IPS DF 4.7 (cell line): ENCODE measurements at regions not wholly inside any gene's neighbourhood (a gene's known extent, or its start where the extent isn't known, plus 50 kb on each side); places are given as distances from the start of the nearest gene placed in this dataset.

Experiments used
- DNase-seq: peaks from one replicate; pipeline ENCODE4 v3.0.0-alpha.2; 2013; ENCODE audit warnings: low spot score; ENCODE audit errors: extremely low read depth

DNA sequence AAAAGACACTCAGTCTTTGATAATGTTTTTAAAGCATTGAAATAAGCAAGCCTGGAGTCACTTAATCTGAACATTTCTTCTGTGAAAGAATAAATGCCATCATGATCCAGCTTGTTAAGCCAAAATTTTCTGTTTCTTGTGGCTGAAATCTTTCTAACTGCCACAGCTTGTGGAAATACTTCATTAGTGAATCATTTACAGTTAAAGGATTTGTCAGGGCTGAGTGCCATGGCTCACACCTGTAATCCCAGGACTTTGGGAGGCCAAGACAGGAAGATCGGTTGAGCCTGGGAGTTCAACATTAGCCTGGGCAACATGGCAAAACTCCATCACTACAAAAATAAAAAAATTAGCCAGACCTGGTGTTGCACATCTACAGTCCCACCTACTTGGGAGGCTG is 93.3 kb upstream of the PDE5A start:
- no peak for DNase-seq

DNA sequence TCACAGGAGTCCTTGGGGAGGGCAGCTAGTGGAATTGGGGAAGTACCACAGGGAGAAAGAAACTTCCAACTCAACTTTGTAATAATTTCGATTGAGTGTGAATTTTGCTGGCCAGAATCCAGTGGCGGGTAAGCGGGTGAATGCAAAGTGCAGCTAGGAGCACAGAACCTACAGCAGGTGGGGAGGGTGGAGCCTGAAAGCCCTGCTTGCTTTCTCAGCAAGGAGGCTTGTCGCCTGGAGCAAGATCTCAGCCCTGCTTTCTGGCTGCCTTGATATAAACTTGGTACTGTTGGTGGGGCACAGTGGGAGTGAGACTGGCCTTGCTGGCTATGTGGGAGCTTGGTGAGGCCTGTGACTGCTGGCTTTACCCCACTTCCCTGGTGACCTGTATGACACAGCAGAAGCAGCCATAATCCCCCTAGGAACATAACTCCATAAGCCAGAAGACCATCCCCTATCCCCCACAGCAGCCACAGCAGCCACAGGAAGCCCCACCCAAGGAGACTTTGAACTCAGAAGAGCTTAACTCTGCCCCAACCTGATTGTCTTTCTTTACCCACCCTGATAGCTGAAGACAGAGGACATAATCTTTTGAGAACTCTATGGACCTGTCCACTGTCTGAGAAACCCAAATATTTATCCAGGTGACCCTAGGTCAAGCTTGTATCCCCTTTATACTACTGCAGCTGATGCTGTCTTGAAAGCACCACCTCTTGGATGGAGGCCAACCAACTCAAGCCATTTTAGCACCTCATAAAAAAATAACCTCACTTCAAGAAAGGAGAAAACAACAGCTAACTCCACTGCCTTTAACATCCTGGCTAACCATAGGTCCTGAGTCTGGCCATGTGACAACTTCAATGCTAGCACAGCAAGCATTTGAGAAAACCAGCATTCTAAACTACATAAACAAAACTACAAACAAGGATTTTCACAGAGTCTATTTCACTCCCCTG is 87.2 kb upstream of the PDE5A start:
- no peak for DNase-seq

DNA sequence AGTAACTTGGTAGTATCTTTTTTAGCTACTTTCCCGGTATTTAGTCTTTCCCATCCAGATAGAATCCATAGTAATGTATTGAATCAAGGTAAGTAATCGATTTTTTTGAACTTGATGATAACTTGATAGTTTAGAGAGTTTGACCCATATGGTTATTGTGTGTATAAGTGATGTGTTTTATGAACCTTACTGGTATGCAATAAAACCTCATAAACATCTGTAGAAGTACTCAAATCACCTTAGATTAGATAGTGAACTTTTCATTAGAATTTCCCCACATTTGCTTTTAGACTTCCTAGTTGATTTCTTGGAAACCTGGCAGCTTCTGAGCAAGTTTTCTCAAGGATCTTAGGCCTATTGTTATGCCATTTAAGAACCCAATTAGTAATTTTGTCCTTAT is 80.8 kb upstream of the PDE5A start:
- DNase-seq, result no peak

DNA sequence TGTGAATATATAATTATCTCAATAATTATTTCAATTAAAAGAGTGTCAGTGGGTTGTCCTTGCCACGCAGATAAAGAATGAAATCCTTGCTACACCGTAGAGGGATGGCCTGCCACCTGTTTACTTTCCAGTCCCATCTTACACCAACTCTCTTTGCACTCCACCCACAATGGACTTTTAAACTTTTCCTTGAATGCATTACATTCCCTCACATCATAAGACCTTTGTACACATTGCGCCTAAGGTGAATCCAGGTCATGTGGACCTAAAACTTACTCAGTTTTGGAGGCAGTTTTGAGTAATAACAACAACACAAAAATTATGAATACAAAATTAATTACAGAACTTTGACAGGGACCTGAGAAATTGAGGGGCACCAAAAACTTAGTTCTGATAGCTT is 78.7 kb upstream of the PDE5A start:
- DNase-seq, result no peak

DNA sequence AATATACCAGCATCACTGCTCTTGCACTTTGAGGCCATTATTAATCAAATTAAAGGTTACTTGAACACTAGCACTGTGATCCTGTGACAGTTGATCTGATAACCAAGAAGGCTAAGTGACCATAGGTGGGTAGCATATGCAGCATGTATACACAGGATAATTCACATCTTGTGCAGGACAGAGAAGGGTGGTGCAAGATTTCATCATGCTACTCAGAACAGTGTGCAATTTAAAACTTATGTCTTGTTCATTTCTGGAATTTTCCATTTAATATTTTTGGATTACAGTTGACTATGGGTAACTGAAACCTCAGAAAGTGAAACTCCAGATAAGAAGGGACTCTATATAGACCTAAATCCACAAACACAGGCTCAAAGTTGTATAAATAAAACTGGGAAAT is 78.2 kb upstream of the PDE5A start:
- DNase-seq, result no peak

DNA sequence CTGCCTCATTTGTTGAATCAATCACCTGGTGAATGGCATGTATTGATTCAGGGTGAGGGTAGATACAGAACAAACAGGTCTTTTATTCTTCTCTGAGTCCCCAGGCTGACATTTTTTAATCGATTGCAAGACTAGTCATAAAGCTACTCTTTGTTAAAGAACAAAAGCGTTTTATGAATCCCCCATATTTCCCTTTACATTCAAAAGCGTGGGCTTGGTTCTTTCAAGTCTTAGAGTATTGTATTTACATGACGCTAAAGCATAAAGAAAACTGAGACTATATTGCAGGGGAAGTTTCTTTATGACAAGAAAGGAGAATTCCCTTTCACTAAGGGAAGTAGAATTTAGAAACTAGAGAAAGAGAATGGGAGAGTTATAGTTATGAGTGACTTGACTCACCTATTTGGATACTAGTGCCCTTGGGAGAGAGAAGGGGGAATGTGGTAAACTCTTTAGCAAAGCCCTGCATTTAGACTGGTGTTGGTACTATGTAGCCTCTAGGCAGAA is 69.3 kb upstream of the PDE5A start:
- DNase-seq, result no peak

DNA sequence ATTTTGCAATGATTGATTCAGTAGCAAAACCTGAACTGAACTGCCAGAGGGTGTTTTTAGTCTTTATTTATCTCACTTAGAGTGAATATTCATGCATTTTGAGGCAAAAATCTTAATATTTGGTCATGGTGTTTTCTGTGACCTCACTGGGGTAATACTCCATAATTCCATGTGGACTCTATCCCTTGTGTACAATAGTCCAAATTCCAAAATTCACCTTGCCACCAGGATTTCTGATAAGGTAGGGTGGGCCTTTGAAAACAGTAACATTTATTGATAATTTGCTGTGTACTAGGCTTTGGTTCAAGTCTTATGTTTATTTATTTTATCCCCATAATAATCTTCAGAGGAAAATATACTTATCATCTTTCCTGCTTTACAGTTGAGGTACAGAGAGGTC is 68.4 kb upstream of the PDE5A start:
- no peak for DNase-seq

DNA sequence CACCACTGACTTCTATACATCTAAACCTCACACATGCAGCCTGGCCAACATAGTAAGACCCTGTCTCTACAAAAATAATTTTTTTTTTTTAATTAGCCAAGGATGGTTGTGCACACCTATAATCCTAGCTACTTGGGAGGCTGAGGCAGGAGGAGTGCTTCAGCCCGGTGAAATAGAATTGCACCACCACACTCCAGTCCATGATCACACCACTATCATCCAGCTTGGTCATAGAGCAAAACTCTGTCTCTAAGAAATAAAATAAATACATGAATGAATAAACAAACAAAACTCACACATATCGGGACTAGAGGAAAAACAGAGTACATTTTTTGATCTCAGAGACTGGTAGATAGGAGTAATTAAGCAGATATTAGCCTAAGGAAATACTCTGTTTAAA is 66.6 kb upstream of the PDE5A start:
- no peak for DNase-seq

DNA sequence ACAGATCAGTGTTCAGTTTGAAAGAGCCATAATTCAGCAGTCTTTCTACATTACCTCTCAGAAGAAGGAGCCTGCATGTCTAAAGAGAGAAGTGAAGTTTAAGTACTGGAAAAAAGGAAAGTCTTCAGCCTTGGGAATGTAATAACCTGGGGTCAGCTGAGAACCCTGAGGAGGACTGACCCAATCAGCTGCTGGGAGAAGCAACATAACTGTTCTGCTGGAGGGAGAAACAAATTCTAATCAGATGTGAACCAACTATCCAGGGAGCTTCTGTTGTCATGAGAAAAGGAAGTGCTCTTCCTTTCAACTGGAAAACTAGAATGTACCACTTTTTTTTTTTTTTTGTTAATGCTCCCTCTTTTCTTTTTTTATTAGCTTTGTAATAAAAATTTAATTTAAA is 64.5 kb upstream of the PDE5A start:
- no peak for DNase-seq

DNA sequence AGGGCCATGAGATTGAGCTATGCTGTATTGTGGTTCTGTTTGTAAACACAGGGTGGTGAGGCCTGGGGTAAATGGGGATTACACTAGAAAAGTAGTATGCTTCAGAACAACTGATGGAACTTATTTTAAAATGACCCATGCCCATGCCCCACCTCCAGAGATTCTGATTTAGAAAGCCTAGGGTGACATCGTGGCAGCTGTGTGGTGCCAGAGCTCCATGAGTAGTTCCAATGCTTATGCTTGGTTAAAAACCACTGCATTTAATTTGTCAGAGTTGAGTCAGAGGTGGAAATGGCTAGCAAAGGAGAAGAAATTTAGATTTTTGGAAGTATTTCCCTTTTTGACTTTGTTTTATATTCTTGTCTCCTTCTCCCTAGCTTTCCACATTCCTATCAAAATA is 63.4 kb upstream of the PDE5A start:
- no peak for DNase-seq

DNA sequence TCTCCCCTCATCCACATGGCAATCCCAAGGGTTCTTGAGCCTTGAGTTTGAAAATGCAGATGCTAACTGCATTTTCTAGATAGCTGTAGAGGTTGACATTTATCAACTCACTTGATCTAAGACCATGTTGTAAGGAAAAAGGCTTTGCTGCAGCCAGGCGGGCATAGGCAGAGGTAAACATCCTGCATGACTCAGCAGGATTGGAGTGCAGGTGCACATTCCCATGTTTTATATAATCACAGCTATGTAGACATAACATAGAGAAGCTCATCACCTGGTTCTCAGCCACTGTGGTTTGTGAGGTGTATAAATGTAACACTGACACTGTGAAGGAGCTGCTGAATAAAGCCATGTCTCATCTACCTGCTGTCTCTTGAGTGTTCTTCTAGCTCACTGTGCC is 62.3 kb upstream of the PDE5A start:
- DNase-seq, result no peak

DNA sequence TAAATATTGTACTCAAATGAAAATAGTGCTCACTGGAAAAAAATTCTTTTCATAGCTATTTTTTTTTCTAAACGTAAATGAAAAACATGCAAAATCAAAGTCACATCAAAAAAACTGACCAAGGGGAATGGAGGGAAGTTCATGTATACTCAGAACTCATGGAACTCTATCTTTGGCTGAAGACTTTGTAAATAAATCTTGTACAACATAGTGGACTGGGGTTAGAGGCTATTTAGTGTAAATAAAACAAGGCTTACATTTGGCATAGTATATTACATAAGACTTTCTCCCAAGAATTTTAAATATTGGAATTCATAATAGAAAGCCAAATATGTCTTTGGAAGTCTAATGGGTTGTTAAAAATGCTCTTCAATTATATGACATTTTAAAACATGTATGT is 59.8 kb upstream of the PDE5A start:
- DNase-seq, result no peak

DNA sequence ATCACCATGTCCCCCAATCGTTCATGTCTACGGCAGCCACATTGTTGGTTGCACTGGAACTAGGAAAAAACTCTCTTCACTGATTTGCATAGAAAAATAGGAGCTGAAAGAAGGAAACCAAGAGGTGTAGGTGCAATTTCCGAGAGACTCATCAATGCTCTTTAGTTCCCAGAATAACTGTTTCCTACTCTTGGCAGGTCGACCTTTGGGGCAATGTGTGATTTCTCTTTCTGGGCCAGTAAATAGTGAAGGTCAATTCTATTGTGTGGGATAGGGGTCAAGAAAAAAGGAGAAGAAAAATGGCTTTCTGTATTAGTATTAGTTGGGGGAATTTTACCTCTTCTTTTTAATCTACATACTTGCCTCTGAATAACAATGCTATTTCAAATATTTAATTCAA is 55.9 kb upstream of the PDE5A start:
- no peak for DNase-seq

DNA sequence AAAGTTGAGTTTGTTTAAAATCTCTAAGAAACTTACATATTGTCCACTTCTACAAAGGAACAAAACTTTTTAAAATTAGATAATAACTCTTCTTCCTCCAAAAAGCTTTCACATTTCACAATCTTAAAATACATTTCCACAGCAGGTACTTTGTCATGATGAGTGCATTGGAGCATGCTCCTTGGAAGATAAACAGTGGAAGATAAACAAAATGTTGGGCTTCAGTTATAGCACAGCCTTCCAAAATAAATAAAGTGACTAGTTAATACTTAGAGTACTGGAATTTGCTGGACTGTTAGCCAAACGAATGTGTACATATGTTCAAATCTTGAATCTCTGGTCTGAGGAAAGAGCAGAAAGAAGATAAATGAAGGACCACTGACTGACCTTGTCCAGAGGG is 54.9 kb upstream of the PDE5A start:
- DNase-seq, result no peak

DNA sequence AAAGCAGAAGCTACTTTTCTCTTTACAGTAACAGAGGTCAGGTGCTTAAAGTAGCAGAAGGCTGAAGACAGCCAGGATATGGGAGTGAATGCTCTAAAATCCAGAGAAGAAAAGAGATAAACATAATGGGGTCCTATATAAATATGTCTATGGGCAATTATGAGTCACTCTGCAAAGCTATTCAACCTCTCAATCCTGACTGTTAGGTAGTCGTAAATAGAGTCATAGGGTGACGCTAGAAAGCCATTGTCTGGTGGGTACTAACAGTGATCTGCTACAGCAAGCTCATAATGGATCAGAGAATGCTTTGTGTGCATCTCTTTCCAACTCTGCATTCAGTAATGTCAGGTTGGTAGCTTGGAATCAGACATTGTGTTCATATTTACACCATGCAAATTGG is 53.5 kb upstream of the PDE5A start:
- no peak for DNase-seq

DNA sequence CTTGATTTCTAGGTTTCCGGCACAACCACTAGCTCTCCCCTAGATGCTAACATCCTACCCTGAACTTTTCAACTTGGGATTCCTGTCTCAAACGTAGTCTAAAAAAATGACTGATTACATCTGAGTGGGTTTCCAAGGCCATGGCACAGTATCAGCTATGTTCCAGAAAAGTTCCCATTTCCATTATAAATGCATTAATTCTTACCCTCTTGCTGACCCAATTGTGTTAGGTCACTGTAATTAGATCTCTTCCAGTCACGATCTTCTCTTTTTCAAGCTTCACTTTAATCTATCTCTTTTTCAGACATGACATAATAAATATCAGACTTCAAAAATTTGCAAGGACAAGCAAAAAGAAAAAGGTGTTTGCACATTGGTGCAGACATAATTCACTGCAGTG is 50.6 kb upstream of the PDE5A start:
- DNase-seq, result no peak

DNA sequence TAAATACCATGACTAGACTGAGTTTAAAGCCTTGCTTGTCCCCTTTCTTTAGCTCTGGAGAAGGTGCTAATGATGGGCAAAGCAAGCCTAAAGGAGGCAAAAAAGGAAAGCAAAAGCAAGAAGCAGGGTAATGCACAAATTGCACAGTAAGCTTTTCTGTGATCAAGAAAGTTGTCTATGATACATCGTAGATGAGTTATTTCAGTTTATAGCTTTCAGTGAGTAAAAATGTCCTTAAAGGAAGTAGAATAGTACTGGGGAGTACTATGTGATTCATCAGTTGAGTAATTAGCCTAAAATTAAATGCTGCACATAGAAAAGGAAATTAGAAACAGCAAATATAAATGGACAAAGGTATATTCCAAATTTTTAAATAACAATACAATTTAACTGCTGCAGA is 50.2 kb upstream of the PDE5A start:
- no peak for DNase-seq
